ENCODE measurements at regions not wholly inside any gene's neighbourhood (a gene's known extent, or its start where the extent isn't known, plus 50 kb on each side); places are given as distances from the start of the nearest gene placed in this dataset.

- no peak for DNase-seq
Observed at GRCh38 chr11:62026739-62027370, 59.4 kb upstream of the FTH1 start.

DNA sequence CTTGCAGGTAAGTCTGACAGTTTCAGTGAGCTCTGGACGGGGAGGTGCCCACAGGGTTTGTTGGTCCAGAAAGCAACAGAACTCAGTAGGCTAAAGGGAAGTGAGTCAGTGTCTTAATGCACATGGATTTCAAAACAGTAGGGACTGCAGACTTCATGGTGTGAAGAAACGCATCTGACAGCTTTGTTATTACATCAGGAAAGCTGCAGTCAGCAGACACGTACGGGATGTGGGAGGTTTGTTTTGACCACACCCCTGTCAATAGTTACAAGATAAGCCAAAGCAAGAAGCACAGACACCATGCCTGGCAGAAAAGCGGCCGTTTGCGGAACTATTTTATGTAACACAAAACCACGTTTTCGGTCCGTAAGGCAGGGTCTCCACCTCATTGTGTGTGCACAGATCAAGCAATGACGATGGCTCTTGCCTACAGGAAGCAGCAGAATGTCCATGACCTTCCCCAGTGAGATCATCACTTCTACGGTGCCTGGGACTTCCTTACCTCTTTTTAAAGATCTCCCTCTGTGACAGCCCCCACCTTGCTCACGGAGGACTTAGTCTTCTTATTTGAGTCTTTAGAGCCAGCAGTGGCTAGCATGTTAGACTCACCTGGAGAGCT, 58.2 kb upstream of the FTH1 start:
- no peak for DNase-seq

DNA sequence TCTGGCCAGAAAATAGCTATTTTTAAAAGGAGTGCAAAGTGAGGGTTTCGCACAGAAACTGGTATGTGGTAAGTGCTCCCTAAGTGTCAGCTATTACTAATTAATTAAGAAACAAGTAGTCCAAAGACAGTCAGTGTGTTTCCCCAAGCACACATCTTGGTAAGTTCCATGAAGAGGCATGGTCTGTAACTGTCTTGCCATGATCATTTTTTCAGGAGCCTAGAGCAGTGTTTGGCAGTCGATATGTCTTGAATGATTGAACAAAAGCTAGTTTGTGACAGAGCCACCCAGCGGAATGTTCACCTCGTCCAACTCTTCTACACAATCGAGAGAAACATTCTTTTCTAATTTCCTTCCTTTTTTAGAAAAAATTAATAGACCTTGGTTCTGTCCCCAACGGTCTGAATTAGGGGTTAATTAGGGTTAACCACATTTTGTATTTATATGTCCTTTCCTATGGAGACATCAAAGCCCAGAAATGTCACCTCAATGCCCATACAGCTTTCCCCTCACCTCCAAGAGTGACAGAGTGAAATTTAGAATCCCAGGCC, 57.6 kb upstream of the FTH1 start:
- no peak for DNase-seq

DNA sequence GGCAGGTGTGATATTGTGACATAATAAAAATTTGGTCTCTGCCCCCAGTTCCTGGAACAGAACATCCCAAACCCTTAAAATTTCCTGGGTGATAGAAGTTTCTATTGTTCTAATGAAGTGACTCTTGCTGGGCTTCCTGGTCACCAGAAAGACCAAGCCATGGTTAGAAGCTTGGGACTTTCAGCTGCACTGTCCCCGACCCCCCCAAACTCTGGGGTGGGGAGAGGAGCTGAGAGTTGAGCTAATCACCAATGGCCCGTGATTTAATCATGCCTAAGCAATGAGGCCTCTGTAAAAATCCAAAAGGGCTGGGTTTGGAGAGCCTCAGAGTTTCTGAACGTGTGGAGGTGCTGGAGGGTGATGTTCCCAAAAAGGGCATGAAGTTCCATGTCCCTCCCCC, 54.8 kb upstream of the FTH1 start:
- DNase-seq: no peak

DNA sequence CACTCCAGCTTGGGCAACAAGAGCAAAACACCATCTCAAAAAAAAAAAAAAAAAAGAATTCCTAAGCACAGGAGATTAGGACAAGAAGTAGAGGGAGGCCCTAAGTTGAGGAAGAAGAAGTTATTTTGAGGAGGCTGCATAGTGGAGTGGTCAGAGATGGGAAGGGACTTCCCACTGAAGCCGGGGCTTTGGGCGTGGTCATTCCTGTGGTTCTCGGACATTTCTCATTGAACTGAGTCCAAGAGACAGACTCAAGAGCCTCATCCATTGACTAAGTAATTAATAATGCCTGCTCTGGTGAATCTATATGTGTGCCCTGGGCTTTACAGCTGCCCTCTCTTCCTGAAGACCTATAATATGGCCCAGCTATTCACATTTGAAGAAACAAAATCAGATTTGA, 53.2 kb upstream of the FTH1 start:
- no peak for DNase-seq

- no peak for DNase-seq
Observed at GRCh38 chr11:62018981-62019664, 51.7 kb upstream of the FTH1 start.

DNA sequence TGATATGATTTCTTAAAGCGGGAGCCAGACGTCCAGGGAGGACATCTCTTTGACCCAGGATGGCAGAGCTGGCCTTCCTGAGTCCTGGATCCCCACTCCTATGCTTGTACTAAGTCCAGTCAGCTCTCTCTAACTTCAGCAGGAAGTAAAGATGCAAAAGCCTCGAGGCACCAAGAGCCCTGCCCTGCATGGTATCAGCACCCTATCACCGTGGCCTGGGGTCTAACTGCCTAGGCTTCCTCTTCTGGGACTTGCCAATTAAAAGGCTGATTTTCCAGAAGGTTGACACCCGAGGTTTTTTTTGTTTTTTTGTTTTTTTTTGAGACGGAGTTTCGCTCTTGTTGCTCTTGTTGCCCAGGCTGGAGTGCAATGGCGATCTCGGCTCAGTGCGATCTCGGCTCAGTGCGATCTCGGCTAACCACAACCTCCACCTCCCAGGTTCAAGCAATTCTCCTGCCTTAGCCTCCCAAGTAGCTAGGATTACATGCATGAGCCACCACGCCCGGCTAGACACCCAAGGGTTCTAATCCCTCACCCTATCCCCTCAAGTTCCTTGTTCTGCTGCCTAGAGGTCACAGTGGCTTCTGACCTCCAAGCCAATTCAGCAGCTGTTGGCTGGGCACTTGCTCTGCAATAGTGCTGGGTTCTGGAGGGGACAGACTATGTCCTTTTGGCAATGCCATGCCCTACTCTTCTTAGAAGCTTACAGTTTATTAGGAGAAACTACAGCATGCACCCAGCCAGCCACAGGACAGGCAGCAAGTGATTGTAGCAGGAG, 50.6 kb upstream of the FTH1 start:
- no peak for DNase-seq

All from DMS53 (cell line).